Hematopoietic multipotent progenitor cell treated with erythropoietin and hydrocortisone succinate and interleukin-3 and kit ligand, for 8 days (in vitro differentiated cells): ENCODE measurements at regions not wholly inside any gene's neighbourhood (a gene's known extent, or its start where the extent isn't known, plus 50 kb on each side); places are given as distances from the start of the nearest gene placed in this dataset.

Experiments used
- DNase-seq: peaks from one replicate; pipeline ENCODE4 v3.0.0-alpha.2; 2015

DNA sequence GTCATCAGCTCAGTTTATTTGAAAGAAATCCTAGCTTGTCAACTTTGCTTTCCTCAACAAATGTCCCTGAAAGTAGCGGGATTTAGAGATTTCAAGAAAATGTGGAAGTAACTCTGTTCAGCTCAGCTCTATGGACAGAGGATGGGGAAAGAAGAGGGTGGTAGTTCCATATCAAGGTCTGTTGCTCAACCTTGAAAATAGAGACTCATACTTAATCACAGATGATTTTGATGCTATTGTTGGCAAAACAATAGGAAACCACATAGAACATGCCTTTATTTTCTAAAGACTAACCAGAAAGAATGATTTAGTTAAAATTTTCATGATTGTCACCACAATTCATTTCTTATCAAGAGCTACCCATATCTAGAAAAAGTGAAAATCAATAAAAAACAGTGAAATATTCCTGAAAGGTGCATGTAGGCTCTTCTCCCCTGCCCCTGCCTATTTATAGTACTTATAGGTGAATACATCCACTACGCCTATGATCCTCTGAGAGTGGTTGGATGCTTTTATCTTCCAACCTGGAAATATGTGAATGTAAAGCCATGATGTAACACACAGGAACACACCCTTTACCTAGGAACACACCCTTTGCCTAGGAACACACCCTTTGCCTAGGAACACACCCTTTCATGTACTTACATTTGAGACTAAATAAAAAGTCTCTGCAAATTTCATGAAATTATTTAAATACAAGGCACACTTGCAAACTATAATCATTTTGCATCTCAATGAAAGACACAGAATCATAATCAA lies 65.8 kb downstream of the ETAA1 start:
- no peak for DNase-seq

DNA sequence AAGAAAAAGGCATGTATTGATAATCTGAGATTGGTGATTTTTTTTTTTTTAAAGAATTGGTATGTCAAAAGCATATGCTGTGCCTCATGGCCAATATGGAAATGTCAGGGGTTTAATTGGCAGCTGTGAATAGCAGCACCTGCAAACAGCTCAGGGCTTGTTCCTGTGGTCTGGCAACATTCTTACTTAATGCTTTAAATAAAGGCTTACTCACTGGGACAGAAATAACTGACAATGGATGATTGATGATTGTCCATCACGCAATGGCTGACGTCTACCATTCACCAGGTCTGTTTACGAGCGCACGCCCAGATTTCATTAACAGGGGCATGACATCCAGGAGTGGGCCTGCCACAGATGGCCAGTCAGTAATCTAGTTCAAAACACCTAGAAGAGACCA lies 66.7 kb downstream of the ETAA1 start:
- no peak for DNase-seq

DNA sequence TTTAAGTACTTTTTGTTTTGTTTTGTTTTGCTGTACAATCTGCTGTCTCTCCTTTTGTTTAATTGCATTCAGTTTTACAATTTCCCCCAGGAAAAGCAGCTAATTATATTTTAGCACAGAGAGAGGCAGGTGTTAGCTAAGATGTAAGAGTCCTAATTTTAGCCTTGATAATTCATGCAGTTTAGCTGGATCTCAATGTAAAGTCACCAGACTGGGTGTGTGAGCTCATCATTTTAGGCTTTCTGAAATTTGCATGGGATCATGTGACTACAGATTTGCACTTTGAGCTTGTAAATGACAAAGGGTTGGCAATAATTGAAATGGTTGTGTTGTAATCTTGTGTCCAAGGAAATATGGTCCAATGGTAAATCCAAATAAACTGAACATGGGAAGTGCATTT lies 68.5 kb downstream of the ETAA1 start:
- no peak for DNase-seq

DNA sequence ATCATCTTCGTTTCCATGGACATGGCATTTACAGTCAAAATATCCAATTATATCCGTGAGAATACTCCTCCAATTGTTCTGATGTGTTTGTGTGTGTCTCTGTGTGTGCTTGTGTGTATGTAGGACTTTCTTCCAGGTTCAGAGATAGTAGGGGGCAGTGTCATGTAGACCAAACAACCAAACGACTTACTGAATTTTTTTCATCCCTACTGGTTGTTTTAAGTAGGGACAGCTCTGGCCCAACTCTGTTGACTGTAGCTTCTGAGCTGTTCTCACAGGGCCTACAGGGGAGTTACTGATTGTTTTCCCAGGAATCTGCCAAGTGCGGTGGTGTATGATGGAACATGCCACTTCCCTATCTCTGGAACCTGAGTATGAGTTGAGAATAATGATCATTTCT lies 69.6 kb downstream of the ETAA1 start:
- no peak for DNase-seq

DNA sequence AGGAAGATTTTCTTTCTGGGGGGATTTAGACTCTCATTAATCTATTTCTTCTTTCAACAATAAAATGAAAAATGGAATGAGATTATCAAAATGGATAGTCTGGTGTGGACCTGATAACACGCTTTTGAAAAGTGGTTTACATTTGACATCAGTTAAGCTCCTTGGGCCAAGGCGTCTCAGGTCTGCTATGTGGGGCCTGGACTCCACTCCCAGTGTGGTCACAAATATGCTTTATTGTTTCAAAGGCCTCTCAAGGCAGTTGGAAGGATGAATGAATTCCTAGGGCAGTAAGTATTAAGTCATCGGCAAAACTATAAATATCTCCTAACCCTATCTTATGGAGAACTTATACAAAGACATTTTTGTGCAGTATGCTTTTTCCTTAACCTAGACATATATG lies 74.5 kb downstream of the ETAA1 start:
- no peak for DNase-seq

DNA sequence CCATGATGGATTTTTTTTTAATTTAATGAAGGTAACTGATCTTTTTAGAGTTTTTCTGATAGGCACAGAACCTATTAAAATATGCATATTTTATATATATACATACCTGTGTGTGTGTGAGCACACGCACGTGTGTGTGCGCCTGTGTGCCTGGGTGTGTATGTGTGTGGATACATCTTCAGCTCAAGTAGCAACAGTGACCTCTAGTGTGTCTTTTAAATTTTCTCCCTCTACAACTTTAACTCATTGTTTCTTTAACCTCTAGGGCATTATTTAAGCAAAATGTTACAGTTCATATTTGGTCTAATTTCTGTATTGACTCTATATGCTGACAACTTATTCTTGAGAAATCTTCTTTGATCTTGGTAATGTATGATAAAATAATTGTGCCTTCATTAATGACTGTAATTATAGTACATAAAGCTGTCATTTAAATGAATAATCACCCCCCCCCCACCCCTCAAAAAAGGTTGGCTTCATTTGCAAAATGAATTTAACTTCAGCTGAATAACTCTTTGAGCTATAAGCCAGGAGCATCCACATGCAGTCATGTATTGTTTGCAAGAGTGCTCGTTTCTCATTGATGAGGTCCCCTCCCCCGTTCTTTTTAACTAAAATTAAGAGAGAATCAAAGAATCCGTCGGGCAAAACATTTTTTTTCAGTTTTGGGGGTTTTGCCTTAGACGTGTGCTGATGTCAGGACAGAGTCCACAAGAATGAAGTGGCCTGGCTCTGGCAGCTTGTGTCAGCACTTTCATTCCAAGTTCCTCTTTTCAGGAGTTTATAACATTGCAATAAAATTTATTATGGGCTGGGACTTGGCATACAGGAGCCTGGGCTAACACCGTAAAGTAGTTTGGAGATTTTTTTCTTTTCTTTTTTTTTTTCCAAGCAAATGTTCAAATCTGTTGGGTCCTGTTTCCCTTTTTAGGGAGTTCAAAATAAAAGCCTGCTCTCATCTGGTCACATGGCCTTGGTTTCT lies 80.0 kb downstream of the ETAA1 start:
- DNase-seq, result peak; percentile 33

DNA sequence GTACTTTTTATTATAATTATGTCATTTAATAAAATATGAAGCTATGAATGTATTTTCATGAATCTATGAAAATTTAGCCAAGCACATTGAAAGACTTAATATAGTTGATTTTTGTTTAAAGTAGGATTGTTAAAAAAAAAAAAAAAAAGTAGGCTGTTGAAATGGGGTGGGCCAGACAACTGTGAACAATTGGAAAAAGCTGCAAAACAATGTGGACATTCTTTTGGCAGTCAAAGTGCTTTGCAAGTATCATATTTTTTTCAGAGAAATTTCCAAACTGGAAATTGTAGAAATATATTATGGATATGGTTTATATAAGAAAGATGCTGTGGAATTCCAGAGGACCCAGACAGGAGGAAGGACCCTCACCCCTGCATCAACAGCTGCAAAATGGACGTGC lies 82.1 kb downstream of the ETAA1 start:
- DNase-seq, result no peak

DNA sequence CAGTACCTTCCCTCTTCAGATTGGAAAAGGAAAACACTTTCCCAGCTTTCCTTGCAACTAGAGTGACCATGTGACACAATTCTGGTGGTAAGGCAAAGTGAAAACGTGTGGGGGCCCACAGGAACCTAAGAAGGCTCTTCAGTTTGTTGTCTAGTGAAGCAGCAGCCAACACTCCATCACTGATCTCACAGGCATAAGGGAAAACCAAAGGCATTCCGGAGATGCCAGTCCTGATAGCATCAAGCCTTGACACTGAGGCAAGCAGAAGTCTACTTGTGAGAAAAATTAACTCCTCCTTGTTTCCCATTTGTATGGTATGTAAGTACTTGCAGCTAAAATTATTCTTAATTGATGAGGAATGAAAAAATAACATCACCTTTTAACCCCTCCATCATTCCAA lies 88.3 kb downstream of the ETAA1 start:
- DNase-seq, result no peak

DNA sequence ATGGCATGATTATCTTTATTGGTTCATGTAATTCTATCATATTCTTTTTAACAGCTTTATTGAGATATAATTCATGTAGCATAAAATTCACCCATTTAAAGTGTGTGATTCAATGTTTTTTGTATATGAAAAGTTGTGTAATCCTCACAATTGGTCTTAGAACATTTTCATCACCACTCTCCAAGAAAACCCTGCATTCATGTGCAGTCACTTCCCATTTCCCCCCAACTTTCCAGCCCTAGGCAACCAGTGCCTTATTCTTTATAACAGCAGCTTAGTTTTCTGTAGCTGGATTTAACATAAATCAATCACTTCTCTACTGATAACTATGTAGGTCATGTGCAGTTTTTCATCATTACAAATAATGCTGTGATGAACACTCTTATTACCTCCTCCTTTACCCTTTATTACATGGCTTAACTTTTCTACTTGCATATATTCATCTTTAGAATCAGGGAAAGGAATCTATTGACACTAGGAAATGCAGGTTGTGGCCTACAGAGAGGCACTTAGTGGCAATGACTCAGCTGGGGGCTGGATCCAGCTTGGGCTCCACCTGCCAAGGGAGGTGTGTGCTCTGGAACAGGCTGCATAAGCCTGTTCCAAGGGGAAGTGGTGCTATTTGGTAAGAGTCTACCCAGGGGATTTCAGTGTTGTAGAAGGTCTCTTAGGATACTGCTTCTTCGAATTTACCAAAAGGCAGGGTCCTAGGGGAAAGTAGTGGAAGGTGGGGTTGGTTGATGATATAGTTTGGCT lies 89.1 kb downstream of the ETAA1 start:
- no peak for DNase-seq

DNA sequence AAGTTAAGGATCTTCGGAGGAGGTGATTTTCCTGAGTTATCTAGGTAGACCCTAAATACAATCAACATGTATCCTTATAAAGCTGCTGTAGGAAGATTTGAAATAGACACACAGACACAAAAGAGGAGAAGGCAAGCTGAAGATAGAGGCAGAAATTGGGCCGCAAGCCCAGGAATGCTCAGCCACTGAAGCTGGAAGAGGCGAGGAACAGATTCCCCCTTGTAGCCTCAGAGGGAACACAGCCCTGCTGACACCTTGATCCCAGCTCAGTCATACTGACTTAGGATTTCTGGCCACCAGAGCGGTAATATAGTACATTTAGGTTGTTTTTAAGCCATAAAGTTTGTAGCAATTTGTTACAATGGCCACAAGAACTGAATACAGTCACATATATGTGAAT lies 90.9 kb downstream of the ETAA1 start:
- DNase-seq, result no peak

DNA sequence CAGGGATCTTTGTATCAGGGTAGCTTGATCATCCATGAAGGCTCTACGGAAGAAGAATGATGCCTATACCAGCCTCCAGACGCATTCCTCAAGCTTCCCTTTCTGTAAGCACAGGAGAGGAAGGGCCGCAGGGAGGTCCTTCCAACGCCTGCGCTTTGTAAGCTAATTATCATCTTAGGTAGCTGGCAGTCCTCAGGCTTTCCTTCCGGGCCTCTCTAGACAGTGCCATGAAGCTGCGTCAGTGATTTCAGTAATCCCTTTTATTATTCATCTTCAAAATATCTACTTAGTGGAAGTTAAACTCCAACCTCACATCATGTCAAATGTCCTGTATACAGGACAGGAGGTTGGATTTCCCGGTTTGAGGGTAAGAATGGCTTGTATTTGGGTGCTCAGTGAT lies 92.3 kb downstream of the ETAA1 start:
- no peak for DNase-seq

DNA sequence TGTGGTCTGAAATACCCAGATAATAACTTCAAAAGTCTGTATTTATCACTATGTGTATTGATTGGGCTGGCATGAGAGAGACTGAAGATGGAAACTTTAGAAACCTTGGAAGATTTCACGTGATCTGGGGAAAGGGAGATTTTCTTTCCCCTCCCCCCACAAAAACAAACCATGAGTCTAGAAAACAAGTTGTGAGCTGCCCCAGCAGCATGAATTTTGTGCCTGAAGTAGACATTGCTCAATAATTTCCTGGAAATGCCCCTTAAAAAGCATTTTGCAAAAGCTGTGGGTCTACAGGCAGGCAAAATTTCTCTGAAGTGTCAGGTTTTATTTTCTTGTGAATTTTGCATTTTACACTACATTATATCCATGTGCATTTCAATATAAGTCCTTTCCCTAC lies 101.8 kb downstream of the ETAA1 start:
- no peak for DNase-seq

DNA sequence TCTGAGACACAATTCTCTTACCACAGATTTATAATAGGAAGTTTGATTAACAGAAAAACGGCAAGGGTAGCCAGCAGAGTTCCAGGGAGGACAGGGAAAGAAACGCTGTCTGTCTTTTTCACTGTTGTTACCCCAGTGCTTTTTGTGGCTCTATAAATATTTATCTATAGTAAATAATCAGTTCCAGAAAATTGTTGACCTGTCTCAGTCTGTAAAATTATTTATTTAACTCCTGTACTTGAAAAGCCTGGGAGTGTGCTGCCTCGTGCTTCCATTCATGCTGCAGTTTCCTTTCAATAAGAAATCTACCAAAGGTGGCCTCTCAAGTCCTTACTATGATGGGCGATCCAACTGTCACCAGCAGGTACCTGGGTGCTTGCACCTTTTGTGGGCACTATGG lies 102.9 kb downstream of the ETAA1 start:
- no peak for DNase-seq

DNA sequence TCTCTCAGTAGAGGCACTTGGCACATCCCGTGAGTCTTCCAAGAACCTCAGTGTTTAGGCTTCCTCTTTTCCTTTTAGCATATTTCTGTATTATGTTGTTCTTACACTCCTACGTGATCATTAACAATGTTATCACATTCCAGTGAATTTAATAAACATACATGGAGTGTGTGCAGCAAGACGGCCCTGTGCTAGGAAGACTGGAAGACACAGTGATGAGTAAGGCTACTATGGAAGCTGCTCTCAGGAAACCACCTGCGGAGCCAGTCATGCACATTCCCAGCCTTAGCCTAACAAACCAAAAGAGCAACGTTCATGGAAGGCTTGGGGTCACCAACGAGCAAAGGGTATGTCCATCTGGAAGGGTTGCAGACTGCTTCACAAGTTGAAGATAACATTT lies 103.4 kb downstream of the ETAA1 start:
- DNase-seq, result no peak

DNA sequence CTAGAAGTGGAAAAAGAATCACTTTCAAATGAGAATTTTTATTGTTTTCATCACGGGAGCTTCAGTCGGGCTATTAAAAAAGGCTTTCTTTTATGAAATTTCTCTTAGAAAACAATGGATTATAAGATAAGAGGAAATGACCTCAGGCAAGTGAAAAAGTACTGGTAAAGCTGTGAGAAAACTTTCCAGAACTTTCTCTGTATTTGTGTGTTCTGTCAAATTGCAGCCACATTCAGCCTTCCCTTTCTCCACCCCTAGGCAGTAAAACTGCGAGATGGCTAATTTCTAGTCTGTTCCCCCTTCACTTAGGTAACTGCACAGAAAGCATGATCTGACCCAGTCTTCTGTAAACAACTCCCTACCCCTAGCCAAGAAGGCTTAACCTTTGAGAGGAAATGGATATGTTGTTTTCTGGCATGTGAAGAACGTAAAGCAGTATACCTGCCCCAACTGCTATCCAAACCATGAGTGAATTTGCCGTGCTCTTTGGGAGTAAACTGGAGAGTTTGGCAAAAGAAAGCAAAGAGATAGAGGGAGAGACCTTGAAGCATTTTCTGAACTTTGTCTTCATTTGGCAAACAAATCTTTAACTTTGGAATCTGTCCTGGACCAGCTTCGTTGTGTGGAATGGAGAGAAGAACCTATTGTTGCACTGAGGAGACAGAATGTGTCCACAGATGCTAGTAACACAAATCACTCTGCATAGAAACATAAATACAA lies 105.4 kb downstream of the ETAA1 start:
- DNase-seq, result no peak

DNA sequence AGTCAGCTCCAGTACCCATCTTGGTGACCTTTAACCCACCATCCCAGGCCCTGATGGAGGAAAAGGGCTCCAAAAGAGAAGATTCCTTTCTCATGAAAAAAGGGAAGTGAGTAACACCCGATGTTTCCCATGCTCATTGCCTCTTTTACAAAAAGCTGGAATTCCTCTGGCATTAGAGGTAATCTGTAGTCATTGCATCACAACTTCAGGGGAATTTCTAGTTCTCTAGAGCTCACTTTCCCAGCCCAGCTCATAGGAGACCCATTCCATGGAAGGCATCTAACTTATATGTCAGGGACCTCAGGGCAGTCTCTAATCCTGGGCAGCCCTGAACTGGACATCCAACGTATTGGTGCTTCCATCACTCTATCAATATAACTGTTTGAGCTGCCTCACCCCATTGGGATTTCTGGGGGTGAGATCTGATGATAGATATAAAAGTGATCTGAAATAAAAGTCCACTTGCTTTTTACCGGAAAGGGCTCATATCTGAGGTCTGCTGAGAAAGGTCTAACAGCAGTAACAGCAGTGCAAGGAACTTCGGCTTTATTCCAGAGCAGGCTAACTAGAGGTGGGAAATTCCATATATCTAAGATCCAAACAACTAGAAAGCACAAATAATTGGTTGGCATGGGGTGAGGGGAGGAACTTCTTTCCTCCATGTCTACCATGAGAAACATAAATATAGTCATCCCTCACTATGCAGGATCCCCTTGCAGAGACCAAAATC lies 106.1 kb downstream of the ETAA1 start:
- no peak for DNase-seq

DNA sequence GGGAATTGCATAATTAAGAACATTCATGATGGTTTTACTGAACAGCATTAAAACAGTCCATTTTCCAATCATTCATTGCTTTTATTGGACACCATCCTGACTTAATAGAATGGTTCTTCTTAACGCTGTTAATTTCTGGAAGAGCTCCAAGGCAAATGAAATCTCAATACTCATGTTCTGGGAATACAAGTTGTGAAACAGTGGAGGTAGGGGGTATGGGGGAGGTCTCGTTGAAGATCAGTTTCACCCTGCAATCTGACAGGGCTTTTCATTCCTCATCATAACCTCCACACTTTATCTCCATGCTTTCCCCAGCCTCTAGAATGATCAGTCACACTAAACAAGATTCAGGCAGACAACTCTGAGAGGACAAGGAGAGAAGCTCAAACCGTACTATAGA lies 113.6 kb downstream of the ETAA1 start:
- no peak for DNase-seq

DNA sequence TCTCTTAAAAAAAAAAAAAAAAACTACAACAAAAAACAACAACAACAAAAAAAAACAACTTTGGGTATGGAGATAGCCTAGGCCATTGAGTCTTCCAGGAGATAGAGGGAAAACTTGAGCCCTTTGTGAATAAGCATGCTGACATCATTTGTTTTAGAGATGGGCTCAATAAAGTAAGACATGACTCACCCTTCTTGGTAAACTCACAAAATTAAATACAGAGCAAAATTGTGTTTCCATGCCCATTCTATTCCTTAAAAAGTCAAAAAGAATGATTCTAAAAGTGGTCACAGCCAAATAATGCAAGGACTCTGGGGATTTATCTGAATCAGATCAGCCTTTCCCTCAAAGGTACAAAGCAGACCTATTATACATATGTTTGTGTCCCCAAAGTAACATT lies 117.4 kb downstream of the ETAA1 start:
- DNase-seq, result no peak

DNA sequence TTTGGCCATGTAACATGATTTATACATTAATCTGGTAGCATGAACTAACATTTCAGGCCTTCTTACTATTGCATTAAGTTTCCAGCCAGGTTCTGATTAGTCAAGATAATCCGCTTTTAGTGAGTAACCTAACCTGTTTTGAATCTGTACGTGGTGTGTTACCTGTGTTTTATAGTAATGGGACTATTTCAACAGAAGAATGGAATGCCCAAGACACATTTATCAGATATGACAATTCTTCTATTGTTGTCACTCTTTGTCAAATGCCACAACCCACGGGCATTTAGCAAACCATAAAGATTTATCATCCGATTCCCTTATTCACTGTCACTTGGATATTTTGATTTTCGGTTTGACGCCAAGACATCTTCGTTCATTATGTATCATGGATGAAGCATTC lies 117.9 kb downstream of the ETAA1 start:
- no peak for DNase-seq

DNA sequence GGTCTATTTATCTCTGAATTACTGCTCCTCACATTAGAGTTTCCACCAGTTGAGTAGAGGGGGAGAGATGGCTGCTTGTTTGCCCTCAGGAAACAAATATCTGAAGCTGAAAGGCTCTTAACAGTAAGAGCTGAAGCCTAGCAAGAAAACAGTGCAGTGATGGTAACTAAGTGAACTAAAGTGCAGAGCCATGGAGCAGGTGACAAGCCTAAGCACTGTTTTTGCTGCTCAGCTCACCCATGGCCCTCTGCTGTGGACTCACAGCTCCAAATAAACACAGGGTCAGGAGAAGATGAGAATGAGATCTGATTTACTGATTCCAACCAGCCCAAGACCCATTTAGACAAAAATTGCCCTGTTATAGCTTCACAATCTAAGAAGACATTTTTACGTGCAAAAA lies 118.4 kb downstream of the ETAA1 start:
- no peak for DNase-seq

DNA sequence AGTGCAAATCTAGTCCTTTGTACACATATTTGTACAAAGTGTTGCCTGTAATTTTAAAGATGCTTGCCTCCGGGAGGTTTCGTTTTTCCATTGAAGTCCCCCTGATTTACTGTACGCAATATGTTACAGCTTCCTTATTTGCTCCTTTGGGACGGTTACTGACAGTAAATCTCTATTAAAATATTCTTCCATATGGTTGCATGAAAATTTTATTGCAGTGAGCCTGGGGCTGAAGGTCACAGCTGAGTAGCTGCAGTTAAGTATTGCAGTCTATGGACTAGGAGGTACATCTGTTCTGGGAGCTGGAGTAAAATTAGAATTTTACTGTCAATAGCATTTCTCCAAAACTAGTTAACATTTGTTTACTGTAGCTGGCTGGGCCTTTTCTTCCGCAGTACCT lies 119.2 kb downstream of the ETAA1 start:
- no peak for DNase-seq

DNA sequence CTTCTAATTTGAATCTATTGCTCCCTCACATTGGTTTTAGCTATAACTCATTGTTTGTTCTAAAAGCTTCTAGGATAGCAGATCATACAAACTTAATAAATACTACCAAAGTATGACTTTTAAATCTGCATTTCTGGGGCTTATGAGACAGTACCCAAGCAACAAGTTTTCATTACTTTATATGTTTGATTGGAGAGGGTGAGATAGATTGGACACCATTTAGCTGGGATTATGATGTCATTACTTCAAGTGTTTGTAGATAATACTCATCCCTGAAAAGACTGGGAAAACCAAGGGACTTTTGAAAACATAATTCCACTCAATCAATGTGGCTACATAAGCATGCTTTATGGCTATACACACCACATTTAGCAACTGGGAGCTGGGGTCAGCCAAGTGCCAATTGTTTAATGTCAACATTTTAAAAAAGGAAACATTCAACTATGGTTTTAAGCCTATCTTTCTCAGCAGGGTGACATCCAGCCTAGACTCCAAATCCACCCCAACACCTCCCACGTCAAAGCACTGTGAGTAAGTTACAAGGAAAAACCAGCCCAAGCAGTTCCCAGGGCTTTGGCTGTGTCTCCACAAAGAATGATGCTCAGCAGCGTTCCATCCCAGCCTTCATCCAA lies 119.9 kb downstream of the ETAA1 start:
- DNase-seq, result no peak
